HG02943 (cell line): ENCODE measurements at regions not wholly inside any gene's neighbourhood (a gene's known extent, or its start where the extent isn't known, plus 50 kb on each side); places are given as distances from the start of the nearest gene placed in this dataset.
"Not testable (repeated sequence)": the region's sequence is repeated elsewhere in the genome, so short reads cannot be mapped to it uniquely, and the experiment has no call there.

Experiments
- ATAC-seq: cut with Tn5 transposase; IDR thresholded peaks from one replicate; pipeline ENCODE4 v1.9.1; 2021; ENCODE audit warnings: mild to moderate bottlenecking, low read depth, moderate library complexity; ENCODE audit not compliant: unreplicated experiment

DNA sequence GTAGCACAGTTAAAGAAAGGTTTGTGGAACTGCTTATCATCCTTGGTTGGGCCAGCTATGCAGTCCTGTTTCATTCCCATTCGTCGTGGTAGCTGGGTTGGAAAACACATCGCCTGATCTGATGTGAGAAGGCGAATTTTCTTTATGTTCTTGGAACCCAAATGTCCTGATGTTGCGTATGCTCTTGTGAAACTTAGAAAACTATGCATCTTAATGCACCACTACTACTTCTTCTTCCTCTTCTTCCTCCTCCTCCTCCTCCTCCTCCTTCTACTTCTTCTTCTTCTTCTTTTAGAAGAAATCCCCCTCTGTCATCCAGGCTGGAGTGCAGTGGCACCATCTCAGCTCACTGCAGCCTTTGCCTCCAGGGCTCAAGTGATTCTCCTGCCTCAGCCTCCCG is 381.6 kb downstream of the UTRN start:
- no peak for ATAC-seq

DNA sequence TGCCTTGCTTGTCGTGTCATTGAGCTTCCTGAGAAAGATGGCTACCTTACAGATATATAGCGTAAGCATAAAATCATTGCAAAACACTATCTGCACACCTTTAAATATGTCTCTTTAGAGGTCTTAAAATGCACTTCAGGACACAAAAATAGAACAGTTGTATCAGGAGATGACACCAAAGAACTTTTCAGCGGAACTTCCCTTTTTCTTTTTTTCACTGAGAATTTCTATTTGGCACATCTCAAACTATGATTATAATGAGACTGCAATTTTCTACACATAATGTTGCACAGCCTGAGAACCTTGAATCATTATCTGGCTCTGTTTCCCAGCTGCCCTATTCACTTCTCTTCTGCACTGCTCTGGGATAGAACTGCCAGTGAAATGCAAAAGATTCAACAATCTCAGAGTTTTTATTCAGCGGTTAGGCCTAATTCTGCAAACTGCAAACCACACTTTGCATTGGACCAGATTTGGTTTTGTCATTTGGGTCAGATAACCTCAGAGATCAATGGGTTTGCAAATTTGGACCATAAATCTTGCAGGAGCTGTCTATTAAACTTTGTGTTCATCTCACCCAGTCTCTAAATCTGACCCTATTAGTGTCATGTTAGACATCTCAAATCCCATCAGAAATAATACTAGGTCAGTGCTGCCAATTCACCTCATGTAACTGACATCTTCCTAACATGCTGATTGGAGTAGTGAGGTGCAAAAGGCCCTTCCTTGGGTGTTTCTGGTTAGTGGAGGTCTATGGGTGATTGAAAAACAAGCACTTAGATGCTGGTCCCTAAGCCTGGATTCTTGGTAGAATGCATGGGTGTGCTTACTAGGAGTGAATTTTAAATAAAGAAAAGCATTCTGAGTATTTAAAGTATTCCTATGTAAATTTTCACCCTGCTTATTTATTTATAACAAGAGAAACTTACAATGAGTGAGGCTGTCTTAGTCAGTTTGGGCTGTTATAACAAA is 382.7 kb downstream of the UTRN start:
- no peak for ATAC-seq

DNA sequence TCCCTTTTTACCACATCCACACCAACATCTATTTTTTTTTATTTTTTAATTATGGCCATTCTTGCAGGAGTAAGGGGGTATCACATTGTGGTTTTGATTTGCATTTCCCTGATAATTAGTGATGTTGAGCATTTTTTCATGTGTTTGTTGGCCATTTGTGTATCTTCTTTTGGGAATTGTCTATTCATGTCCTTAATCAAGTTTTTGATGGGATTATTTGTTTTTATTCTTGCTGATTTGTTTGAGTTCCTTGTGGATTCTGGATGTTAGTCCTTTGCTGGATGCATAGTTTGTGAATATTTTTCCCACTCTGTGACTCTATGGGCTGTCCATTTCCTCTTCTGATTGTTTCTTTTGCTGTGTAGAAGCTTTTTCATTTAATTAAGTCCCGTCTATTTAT is 385.1 kb downstream of the UTRN start:
- ATAC-seq, result not testable (repeated sequence)

DNA sequence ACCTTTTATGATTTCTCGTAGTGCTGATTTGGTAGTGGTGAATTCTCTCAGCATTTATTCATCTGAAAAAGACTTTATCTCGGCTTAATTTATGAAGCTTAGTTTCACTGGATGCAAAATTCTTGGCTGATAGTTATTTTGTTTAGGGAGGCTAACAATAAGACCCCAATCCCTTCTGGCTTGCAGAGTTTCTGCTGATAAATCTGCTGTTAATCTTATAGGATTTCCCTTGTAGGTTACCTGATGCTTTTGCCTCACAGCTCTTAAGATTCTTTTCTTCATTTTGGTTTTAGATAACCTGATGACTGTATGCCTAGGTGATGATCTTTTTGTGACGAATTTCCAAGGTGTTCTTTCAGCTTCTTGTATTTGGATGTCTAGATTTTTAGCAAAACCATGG is 388.7 kb downstream of the UTRN start:
- ATAC-seq, result no peak

DNA sequence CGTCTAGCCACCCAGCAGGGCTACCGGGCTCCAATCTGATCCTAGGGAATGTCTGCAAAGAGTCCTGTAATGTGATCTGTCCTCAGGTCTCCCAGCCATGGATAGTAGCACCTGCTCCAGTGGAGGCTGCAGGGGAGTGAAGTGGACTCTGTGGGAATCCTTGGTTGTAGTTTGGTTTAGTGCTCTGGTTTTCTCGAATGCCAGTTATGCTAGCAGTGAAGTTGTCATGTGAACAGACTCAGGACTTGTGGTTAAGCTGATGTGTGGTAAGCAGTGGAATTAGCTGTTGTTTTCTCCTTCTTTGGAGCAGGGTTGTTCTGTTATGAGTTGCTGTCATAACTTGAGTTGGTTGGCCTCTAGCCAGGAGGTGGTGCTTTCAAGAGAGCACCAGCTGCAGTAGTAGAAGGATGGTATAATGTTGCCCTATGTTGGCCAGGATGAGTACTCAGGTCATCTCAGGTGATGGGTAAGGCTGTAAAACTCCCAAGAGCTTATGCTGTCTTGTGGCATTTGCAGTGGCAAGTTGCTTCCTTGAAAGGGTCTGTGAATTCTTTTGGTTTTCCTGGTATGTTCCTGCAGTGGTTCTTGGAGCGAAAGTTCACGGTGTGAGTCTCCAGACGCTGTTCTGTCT is 390.2 kb downstream of the UTRN start:
- no peak for ATAC-seq

DNA sequence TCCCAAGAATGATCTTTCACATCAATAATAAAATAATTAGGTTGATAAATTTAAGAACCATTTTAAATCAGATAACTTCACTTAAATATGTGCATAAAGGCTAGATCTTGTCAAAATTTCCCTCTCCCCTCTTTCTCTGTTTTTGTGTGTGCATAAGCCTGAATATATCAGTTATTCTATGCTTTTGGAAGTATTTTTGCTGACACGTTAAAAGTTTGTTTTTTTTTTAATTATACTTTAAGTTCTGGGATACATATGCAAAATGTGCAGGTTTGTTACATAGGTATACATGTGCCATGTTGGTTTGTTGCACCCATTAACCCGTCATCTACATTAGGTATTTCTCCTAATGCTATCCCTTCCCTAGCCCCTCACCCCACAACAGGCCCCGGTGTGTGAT is 391.2 kb downstream of the UTRN start:
- not testable (repeated sequence) for ATAC-seq

DNA sequence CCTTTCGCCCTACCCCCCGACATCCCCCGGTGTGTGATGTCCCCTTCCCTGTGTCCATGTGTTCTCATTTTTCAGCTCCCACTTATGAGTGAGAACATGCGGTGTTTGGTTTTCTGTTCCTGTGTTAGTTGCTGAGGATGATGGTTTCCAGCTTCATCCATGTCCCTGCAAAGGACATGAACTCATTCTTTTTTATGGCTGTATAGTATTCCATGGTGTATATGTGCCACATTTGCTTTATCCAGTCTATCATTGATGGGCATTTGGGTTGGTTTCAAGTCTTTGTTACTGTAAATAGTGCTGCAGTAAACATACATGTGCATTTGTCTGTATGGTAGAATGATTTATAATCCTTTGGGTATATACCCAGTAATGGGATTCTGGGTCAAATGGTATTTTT is 392.1 kb downstream of the UTRN start:
- not testable (repeated sequence) for ATAC-seq

DNA sequence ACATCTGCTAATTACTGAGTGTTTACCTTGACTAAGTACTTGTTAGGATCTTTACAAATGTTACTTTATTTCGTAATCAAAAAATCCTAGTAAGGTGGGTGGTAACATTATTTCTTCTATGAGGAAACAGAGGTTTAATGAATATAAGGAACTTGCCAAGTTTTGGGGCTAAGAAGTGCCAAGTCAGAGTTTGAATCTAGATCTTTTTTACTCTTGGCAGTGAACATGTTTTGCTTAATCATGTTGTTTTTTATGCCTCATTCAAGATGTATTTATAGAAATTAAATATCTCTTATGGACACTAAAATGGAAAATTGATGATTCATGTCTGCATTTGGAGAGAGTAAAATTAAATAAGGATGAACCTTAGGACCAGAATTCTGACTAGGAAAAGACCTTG is 393.7 kb downstream of the UTRN start:
- ATAC-seq, result no peak

DNA sequence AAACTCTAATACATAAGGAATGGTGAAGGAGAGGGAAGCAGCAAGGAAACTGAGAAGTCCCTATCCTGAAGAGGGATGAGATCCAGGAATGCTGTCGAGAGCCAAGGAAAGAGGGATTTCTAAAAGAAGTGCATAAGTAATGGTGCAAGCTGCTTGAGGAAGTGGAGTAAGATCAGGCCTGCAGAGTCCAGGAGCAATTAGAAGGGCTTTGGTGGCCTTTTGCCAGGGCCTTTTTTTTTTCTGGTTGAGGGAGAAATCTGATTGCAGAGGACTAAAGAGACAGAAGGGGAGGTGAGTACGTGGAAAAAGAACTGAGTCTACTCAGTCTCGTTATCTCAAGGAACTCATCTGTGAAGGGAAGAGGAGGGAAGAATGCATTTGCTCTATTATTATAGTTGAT is 396.2 kb downstream of the UTRN start:
- ATAC-seq, result no peak

DNA sequence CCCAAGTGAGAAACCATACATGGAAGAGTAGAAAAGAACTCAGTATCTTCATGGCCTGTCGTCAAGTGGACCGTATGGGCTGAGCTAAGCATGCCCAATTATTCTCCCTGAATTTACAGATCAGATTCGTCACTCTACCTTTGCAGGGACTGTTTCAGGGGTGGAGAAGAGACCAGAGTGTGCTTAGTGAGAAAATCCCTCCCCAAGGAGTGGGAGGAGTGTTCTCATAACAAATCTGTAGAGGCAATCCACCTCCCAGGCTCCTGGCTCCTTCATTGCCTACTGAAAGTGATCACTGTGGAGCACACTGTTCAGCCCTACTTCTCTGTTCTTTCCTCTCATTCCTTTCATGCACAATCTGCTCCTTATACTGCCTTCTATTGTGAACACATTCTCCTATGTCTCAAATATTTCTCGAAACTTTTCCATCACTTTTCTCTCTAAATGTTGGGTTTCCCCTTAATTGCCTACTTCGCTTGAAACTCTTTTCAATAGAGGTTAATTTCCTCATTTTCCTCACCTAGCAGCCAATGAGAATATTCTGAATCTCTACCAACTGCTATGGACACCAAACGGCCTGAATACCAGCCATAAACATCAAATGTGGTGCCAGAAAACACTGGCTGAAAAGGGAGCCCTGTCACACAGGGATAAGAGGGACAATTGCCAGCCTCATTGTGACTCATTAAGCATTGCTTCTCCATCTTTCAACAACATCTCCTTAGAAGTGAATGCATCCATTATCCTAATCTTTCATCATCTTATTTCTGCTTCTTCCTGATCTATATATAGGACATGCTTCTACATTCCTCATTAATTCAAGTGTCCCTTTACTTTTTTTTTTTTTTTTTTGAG is 398.3 kb downstream of the UTRN start:
- no peak for ATAC-seq

DNA sequence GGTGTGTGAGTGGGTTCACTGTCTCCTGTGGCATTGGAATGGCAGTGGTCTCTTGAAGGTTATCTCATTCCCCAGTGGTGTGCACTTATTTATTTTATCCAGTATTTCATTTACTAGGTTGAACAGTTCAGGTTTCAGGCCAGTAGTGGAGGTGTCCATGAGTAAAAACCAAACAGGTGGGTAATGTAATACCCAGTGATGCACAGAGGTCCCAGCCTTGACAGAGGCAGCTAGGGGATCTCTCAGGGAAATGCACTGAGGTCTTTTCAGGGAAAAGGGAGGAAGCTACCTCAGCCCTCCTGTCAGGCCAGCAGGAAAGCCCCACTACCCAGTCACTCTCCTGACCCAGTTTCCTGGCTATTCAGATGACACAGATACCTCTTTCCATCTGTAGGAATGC is 403.6 kb downstream of the UTRN start:
- no peak for ATAC-seq

DNA sequence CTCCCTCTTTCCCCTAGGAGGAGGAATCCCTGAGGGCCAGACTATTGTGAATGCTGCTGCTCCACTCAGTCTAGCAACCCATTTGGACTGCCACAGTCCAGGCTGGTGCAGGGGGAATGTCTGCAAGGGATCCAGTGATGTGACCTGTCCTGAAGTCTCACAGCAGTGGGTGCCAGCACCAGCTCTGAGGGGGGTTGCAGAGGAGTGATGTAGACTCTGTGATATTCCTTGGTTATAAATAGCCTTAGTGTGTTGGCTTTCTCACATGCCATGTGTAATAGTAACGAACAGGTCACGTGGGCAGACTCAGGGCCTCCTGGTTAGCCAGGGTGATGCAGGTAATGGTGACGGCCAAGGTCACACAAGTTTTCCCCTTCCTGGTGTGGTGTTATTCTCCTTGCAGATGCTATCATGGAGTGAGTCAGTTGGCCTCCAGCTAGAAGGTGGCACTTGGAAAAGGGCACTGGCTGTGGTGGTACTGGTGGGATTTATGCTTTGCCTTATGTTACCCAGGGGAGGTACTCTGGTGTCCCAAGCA is 404.4 kb downstream of the UTRN start:
- no peak for ATAC-seq

DNA sequence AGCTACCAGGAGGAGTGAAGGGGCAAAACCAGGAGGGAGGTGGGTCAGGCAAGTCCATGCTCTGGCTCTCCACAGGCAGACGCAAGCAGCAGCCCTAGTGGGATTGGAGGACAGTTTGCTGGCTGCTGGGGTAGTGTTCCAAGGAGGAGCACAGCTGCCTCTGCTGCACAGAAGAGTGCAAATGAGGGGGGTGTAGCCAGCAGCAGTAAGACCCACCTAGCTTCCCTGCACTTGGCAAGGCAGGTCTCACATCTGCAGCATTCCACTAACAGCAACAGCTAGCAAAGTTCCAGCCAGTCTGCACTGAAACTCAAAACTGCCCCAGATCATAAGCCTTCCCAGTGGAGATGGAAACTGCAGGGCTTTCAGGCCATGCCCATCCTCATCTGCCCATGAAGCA is 405.0 kb downstream of the UTRN start:
- no peak for ATAC-seq

DNA sequence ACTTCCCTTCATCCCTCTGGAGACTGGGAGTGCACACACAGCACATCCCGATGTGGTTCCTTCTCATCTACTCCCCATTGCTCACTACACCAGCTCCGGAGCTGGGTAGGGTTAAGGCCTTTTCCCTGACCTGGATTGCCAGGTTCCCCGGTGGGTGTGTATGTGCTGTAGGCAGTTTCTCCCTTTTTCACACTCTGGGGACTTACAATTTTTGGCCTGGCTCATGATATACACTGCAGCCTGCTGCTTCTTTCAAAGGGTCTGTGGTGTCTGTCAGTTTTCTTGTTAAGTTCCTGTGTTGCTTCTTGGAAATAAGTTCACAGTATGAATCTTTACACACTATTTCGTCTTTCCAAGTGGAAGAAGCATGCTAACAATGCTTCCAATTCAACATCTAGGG is 405.5 kb downstream of the UTRN start:
- ATAC-seq, result no peak

DNA sequence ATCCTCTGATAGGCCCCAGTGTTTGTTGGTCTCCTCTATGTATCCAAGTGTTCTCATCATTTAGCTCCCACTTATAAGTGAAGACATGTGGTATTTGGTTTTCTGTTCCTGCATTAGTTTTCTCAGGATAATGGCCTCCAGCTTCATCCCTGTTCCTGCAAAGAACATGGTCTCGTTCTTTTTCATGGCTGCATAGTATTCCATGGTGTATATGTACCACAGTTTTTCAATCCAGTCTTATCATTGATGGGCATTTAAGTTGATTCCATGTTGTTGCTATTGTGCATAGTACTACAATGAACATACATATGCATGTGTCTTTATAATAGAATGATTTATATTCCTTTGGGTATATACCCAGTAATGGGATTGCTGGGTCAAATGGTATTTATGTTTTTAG is 406.9 kb downstream of the UTRN start:
- ATAC-seq, result not testable (repeated sequence)

DNA sequence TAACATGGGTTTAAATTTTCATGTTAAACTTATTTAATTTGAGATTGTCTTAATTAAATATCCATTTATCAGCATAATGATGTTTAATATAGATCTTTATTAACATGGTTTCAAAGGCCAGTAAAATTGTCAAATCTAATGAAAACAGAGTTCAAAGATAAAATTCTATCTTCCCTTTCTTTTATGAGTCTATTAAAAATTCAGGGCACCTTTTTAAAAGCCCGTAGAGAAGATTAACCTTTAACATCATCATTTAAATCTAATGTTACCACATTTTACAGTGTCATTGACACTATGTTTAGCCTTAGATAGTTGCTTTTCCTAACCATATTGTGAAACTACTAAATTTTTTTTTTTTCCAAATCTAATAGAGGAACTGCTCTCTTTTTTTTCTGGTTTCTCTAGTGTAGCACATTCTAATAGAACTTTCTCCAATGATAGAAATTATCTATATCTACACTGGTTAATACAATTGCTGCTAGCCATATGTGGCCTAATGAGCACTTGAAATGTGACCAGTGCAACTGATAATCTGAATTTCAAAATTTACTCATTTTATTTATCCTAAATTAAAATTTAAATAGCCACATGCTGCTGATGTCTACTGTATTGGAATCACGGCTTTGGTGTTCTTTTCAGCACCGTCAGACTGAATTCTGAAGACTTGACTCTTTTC is 410.9 kb downstream of the UTRN start:
- ATAC-seq, result no peak

DNA sequence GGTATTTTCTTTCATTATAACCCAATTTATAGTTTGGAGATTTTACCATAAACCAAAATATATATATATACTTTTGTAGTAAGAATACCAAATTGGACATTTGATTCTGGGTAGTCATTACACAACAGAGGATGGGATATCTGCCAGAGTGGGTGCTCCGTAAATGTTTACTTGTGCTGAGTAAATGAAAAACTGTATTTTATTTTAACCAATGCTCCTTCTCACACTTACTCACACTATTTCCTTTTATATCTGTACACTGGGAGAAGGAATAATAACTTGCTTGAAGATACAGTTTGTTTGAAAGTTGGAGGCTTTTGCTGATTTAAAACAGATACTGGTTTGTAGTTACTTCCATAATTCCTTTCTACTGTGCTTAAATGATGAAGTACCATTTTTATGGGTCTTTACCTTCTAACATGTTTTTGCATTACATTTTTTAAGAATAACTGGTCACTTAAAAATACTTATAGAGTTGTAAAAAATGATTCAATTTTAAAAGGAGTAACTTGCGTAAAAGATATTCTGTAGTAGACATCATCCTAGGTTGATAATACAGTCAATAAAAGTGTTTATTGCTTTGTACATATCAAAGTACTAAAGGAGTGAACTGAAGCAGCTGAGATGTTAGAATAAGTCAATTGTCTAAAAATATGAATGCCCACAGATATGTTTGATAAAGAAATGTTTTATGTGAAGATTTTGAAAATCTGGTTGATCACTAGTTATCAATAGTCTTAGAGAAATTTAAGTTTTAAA is 411.7 kb downstream of the UTRN start:
- ATAC-seq, result no peak

DNA sequence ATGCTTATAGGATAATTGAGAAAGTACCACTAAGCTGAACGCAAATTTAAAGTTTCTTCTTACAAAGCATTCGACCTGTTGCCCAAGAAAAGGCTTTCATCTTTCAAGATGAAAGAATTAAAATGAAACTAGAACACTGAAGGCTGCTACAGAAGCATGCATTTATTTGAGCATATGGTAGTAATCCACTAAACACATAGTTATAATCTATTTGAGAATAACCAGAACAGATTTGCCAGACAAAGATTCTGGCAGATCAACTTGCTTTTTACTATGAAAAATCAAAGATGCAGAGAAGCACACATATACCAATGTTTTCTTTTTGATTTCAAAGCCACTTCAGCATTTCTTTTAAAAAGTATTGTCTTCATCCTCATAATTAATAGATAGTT is 412.2 kb downstream of the UTRN start:
- no peak for ATAC-seq

DNA sequence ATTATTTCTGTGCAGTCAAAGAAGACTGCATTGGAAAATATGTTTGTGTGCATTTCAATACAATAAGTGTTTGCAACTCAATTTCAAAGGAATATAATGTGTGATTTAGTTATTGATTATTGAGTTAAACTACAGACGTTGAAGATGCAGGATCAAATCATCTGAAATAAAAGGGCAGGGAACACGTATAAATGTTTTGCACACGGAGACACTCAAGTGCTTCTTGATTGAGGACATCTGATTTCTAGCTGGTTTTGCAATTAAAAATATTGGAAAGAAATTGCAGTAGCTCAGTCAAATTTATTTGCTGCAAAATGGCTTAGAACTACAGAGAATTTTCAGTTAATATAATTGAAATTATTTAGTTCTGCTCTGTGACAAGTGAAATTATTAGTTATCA is 412.7 kb downstream of the UTRN start:
- no peak for ATAC-seq

DNA sequence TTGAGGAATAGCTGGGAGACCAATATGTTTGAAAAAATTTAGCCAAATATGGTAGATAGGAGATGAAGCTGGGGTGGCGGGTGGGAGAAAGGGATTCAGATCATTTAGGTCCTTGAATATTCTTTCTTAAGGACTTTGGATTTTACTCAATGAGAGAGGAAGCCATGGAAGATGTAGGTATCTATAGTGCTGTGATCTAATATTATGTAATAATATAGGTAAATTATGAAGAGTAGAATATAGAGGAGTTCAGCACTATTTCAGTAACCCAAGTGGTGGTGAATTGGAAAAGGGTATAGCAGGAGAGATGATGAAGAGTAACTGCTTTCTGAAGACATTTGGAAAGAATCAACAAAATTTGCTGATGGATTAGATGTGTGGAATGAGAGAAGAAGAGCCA is 417.6 kb downstream of the UTRN start:
- ATAC-seq, result no peak
